ENCODE measurements at regions not wholly inside any gene's neighbourhood (a gene's known extent, or its start where the extent isn't known, plus 50 kb on each side); places are given as distances from the start of the nearest gene placed in this dataset.

DNA sequence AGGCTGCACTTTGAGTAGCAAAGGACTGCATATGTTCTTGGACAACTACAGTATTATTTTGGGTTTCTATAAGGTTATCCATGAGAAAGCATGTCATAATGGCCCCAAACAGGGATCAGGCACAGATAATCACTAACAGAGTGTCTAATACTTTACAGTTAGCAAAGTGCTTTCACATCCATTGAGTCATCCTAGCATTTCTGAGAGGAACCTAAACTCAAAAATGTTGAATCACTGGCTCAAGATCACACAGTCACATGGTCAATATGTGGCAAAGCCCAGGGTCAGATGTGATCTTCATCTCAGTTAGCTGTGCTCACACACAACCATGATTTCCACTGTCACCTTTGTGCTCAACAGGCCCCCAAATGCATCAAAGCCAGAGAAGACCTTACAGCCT is 156.1 kb upstream of the VRK2 start:
- no peak for ATAC-seq (ENCODE audit: low read depth in 2 of 2)
- Mint-ChIP-seq H3K9me3 (no peaks in the 10 kb centered on the region), H3K27ac (peak overlapping the region in 1 of 6 donors; percentile 44), H3K4me3 (no peak overlapping the region), H3K4me1 (peaks cover 0 to 9% (median 5%) of the 10 kb centered on the region in 3 donors), H3K36me3 (no peaks in the 10 kb centered on the region), H3K27me3 (no peaks in the 10 kb centered on the region)
- no peak for DNase-seq

DNA sequence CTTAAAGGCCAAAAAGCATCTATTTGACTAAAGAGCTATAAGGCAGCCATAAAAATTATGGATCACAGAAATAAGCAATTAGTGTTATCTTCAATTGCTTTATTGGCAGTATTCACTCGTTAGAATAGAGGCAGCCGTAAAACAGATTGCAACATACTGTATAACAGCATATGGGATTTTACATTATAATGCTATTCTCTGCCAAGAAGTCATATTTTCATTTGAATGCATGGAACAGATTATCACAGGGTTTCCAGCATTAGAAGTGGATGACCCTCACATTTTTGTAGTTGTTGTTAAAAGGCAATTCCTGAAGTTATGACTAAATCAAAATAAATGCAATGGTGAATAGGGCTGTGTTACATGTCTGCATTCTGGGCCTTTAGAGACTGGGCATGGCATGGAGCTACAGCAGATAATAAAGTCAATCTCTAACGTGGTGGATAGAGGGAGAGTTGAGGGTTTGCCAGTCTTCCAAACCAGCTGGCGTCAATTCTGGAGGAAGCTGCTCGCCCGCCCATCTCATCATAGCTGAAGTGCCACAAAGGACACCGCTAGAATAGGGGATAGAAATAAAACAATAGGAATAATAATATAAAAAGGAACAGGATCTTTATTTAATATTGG is 155.4 kb upstream of the VRK2 start:
- Mint-ChIP-seq H3K9me3 (no peaks in the 10 kb centered on the region), H3K36me3 (no peaks in the 10 kb centered on the region), H3K27me3 (no peaks in the 10 kb centered on the region), H3K4me3 (no peak overlapping the region), H3K27ac (no peak overlapping the region), H3K4me1 (peaks cover 0 to 10% (median 5%) of the 10 kb centered on the region in 3 donors)
- no peak for DNase-seq
- ATAC-seq (ENCODE audit: low read depth in 2 of 2): no peak

- no peaks in the 10 kb centered on the region for H3K27me3 Mint-ChIP-seq
- no peak overlapping the region for H3K4me3 Mint-ChIP-seq
- no peak for DNase-seq
- ATAC-seq (ENCODE audit: low read depth in 2 of 2): no peak
- no peaks in the 10 kb centered on the region for H3K9me3 Mint-ChIP-seq
- no peaks in the 10 kb centered on the region for H3K36me3 Mint-ChIP-seq
- peaks cover 0 to 10% (median 5%) of the 10 kb centered on the region in 3 donors for H3K4me1 Mint-ChIP-seq
- peak overlapping the region in 3 of 6 donors; percentile 40 to 87 (median 78) for H3K27ac Mint-ChIP-seq
Observed at GRCh38 chr2:57892920-57893319, 153.7 kb upstream of the VRK2 start.

- DNase-seq: no peak
- Mint-ChIP-seq H3K4me3 (no peak overlapping the region), H3K27me3 (no peaks in the 10 kb centered on the region), H3K27ac (peak overlapping the region in 1 of 6 donors; percentile 87), H3K36me3 (no peaks in the 10 kb centered on the region), H3K4me1 (peaks cover 0 to 10% (median 5%) of the 10 kb centered on the region in 3 donors), H3K9me3 (no peaks in the 10 kb centered on the region)
- no peak for ATAC-seq (ENCODE audit: low read depth in 2 of 2)
Observed at GRCh38 chr2:57893347-57893746, 153.3 kb upstream of the VRK2 start.

DNA sequence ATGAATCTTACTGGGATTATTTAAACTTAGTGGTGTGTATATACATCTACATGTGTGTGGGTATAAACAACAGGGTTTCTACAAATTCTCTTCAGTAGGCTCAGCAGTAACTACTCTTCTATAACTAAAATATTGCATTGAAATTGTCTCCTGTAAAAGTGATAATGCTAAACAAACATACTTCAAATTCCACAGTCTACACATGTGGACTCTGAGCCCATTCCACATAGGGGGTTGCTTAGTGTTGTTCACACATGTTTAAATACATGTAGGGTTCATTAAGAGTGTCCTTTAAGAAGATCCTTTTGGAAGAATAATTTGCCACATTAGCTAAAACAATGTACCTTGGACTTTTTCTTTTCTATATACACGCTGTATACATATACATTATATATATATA is 152.8 kb upstream of the VRK2 start:
- no peak for ATAC-seq (ENCODE audit: low read depth in 2 of 2)
- Mint-ChIP-seq H3K4me1 (peaks cover 0 to 10% (median 5%) of the 10 kb centered on the region in 3 donors), H3K27me3 (no peaks in the 10 kb centered on the region), H3K4me3 (no peak overlapping the region), H3K27ac (no peak overlapping the region), H3K36me3 (no peaks in the 10 kb centered on the region), H3K9me3 (no peaks in the 10 kb centered on the region)
- no peak for DNase-seq

DNA sequence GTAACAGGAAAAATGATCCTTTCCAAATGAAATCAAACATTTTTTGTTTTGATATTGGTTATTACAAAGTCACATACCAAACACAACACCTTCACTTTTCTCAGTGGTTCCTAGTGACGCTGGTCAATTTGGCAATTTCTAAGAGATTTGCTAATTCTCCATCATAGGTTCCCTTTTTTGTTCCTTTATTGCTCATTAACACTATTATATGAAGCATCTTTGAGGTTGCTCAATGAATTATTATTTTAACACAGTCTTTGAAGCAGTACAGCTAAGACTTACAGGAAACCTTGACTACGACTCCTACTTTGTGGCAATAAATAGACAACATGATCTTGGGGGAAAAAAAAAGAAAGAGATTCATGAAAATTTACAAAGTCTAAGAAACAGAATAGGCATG is 152.2 kb upstream of the VRK2 start:
- DNase-seq: no peak
- ATAC-seq (ENCODE audit: low read depth in 2 of 2): no peak
- Mint-ChIP-seq H3K36me3 (no peaks in the 10 kb centered on the region), H3K4me3 (no peak overlapping the region), H3K9me3 (no peaks in the 10 kb centered on the region), H3K27me3 (no peaks in the 10 kb centered on the region), H3K27ac (peak overlapping the region in 1 of 6 donors; percentile 7), H3K4me1 (peaks cover 0 to 10% (median 5%) of the 10 kb centered on the region in 3 donors)

DNA sequence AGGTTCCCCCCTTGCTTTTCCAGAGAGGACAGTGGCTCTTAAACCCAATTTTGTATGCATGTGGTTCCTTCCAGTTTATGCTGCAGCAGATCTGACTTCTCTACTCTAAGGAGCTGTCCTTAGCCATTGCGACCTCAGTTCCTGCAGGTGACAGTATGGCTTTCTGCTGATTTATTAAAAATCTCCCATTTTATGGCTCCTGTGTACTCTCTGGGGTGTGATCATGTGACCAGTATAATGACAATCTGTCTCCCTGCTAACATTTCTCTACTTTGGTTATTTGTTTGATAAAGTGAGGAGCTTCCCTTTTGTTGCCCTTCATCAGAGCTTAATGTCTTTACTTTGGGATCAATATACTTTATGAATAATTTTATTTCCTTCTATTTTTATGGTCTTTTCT is 148.7 kb upstream of the VRK2 start:
- Mint-ChIP-seq H3K4me3 (no peak overlapping the region), H3K36me3 (no peaks in the 10 kb centered on the region), H3K9me3 (no peaks in the 10 kb centered on the region), H3K27me3 (no peaks in the 10 kb centered on the region), H3K27ac (no peak overlapping the region), H3K4me1 (peaks cover 0 to 16% (median 3%) of the 10 kb centered on the region in 3 donors)
- ATAC-seq (ENCODE audit: low read depth in 2 of 2): no peak
- DNase-seq: no peak

DNA sequence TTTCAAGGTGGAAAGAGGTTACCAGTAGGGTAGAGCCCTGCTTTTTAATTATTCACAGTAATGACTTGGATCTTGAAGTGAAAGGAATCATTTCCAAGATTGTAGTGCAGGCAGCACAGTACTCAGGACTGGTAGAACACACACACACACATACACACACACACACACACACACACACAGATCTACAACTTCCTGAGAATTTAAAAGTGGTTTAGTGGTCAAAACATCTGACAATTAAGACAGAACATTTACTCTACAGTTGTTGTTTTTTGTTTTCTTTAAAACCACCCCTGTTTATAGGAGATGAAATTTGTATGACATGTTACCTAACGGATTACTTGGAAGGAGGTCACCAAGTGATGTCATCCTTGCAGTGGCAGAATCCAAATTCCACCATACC is 146.7 kb upstream of the VRK2 start:
- ATAC-seq (ENCODE audit: low read depth in 2 of 2): no peak
- Mint-ChIP-seq H3K9me3 (no peaks in the 10 kb centered on the region), H3K27ac (peak overlapping the region in 1 of 6 donors; percentile 23), H3K27me3 (no peaks in the 10 kb centered on the region), H3K4me1 (peaks cover 0 to 9% (median 0%) of the 10 kb centered on the region in 3 donors), H3K4me3 (no peak overlapping the region), H3K36me3 (no peaks in the 10 kb centered on the region)
- no peak for DNase-seq

DNA sequence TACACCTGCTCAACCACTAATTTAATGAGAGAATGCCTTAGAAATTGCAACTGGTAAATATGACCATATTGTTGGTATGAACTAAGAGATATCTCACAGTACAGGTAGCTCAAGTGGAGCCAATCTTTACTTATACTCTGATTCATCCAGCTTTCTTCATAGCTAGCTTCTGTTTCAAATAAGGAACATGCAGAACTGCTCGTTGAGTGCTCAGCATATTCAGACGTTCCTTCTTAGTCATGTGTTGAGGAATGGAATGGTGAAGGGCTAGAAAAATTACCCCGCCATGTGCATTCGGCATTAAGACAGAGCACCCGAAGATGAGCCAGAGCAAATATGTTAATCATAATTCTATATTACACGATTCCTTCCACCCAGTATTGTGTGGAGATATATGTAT is 144.0 kb upstream of the VRK2 start:
- H3K4me3 Mint-ChIP-seq: no peak overlapping the region
- ATAC-seq (ENCODE audit: low read depth in 2 of 2) (no peak), DNase-seq (no peak)
- no peaks in the 10 kb centered on the region for H3K27me3 Mint-ChIP-seq
- peaks cover 4 to 13% (median 7%) of the 10 kb centered on the region in 3 donors for H3K4me1 Mint-ChIP-seq
- H3K36me3 Mint-ChIP-seq: peaks cover 0 to 4% of the 10 kb centered on the region in 2 donors
- peaks cover 0 to 5% (median 3%) of the 10 kb centered on the region in 7 donors for H3K9me3 Mint-ChIP-seq
- H3K27ac Mint-ChIP-seq: no peak overlapping the region

GRCh38 chr2:57906152-57906732 is 140.4 kb upstream of the VRK2 start:
- H3K27ac Mint-ChIP-seq: peak overlapping the region in 4 of 6 donors; percentile 36 to 88 (median 62)
- no peak overlapping the region for H3K4me3 Mint-ChIP-seq
- H3K9me3 Mint-ChIP-seq: peaks cover 0 to 7% (median 3%) of the 10 kb centered on the region in 7 donors
- peaks cover 4 to 6% of the 10 kb centered on the region in 2 donors for H3K36me3 Mint-ChIP-seq
- H3K4me1 Mint-ChIP-seq: peaks cover 24 to 35% (median 31%) of the 10 kb centered on the region in 3 donors
- ATAC-seq (ENCODE audit: low read depth in 2 of 2) (peak; percentile 48 to 64), DNase-seq (peak; percentile 24)
- H3K27me3 Mint-ChIP-seq: no peaks in the 10 kb centered on the region

- H3K27me3 Mint-ChIP-seq: no peaks in the 10 kb centered on the region
- H3K27ac Mint-ChIP-seq: peak overlapping the region; percentile 61 to 91 (median 82)
- ATAC-seq (ENCODE audit: low read depth in 2 of 2): no peak
- peaks cover 24 to 35% (median 35%) of the 10 kb centered on the region in 3 donors for H3K4me1 Mint-ChIP-seq
- peaks cover 4 to 6% of the 10 kb centered on the region in 2 donors for H3K36me3 Mint-ChIP-seq
- no peak overlapping the region for H3K4me3 Mint-ChIP-seq
- no peak for DNase-seq
- H3K9me3 Mint-ChIP-seq: peaks cover 0 to 7% (median 3%) of the 10 kb centered on the region in 7 donors
Observed at GRCh38 chr2:57907411-57907810, 139.2 kb upstream of the VRK2 start.

DNA sequence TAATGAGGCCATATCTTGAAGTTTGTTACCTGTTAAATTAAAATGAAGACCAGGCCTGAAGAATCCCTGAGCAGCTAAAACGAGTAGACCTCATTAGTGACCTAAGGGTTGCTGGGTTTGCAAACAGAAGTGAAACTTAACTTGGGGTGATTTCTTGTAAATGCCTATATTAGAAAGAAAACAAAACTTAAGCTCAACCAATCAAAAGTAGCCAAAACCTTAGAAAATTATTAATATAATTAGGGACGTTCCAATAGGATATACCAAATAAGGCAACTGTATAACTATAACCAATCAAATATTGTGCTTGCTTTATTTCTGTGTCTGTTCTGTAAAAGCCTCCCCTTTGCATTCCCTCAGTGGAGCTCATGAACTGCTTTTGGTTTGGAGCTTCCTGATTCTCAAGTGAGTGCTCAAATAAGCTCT is 137.9 kb upstream of the VRK2 start:
- peak; percentile 84 to 85 for ATAC-seq (ENCODE audit: low read depth in 2 of 2)

GRCh38 chr2:57918126-57918525 is 128.5 kb upstream of the VRK2 start:
- no peak for DNase-seq
- H3K36me3 Mint-ChIP-seq: no peaks in the 10 kb centered on the region
- ATAC-seq (ENCODE audit: low read depth in 2 of 2): no peak
- no peaks in the 10 kb centered on the region for H3K9me3 Mint-ChIP-seq
- no peaks in the 10 kb centered on the region for H3K27me3 Mint-ChIP-seq
- H3K4me1 Mint-ChIP-seq: no peaks in the 10 kb centered on the region
- peak overlapping the region in 1 of 6 donors; percentile 11 for H3K27ac Mint-ChIP-seq
- H3K4me3 Mint-ChIP-seq: no peak overlapping the region

More for the DNA sequence above, 137.9 kb upstream of the VRK2 start:
- H3K9me3 Mint-ChIP-seq: peaks cover 0 to 7% (median 3%) of the 10 kb centered on the region in 7 donors
- H3K4me1 Mint-ChIP-seq: peaks cover 24 to 35% (median 35%) of the 10 kb centered on the region in 3 donors
- DNase-seq: peak; percentile 48
- peak overlapping the region; percentile 25 to 76 (median 48) for H3K4me3 Mint-ChIP-seq
- no peaks in the 10 kb centered on the region for H3K27me3 Mint-ChIP-seq
- H3K36me3 Mint-ChIP-seq: peaks cover 4 to 6% of the 10 kb centered on the region in 2 donors
- peak overlapping the region; percentile 78 to 97 (median 92) for H3K27ac Mint-ChIP-seq

DNA sequence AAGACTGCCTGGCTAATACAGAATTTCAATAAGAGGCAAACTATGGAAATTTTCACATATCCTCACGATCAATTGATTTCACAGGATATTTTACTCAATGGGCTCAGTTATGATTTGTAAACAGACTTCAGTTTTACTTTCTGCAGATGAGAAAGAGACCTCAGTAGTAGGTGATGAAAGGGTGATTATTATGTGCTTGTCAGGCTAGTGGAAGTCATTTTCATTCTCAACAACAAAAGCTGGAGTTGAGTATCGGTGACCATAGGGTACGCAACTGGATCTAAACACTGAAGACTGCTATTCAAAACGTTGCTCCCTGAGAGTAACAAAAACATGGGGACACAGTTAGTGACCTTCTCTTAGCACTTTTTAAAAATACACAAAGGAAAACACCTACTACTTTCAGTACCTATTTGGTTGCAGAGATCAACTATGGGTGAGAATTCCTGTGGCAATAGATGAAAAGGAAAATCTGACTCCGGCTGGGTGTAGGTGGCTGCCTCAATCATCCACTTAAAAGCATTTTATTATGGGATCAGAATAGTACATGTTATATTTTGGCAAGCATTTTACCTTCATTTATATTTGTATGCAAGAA is 126.2 kb upstream of the VRK2 start:
- H3K9me3 Mint-ChIP-seq: peaks cover 0 to 15% (median 4%) of the 10 kb centered on the region in 7 donors
- DNase-seq (no peak), ATAC-seq (ENCODE audit: low read depth in 2 of 2) (no peak)
- no peak overlapping the region for H3K4me3 Mint-ChIP-seq
- no peaks in the 10 kb centered on the region for H3K27me3 Mint-ChIP-seq
- H3K27ac Mint-ChIP-seq: no peak overlapping the region
- H3K36me3 Mint-ChIP-seq: no peaks in the 10 kb centered on the region
- peaks cover 0 to 11% (median 4%) of the 10 kb centered on the region in 3 donors for H3K4me1 Mint-ChIP-seq
